ENCODE measurements at regions not wholly inside any gene's neighbourhood (a gene's known extent, or its start where the extent isn't known, plus 50 kb on each side); places are given as distances from the start of the nearest gene placed in this dataset.

GRCh38 chr2:2502201-2502549, 171.1 kb upstream of the MYT1L start:
- TF ChIP-seq POLR2A (IDR thresholded peaks at IDR 0.05) = no peak
- TF ChIP-seq CTCF (IDR thresholded peaks at IDR 0.05) = no peak

All from right lobe of liver (tissue), 4 donors.